SK-N-SH treated with all-trans-retinoic acid at 6 μM for 48 hours (cell line): ENCODE measurements at regions not wholly inside any gene's neighbourhood (a gene's known extent, or its start where the extent isn't known, plus 50 kb on each side); places are given as distances from the start of the nearest gene placed in this dataset.

Experiments used
- ARNTL ChIP-seq: fragments of 450-650 bp; formaldehyde crosslinking; IDR thresholded peaks from 2 replicates; pipeline ENCODE4 v1.5.0; 2020; ENCODE audit warnings: low read depth, mild to moderate bottlenecking, moderate library complexity, borderline replicate concordance
- BACH2 ChIP-seq: fragments of 250-450 bp; sonication (Bioruptor Pico); IDR thresholded peaks from 2 replicates; pipeline ENCODE4 v1.9.0; 2021; ENCODE audit warnings: mild to moderate bottlenecking, borderline replicate concordance
- ISL1 ChIP-seq: fragments of 250-450 bp; sonication (Bioruptor Pico); IDR thresholded peaks from 2 replicates; pipeline ENCODE4 v2.1.2; 2022; ENCODE audit warnings: mild to moderate bottlenecking, moderate library complexity
- OSR1 ChIP-seq: fragments of 250-450 bp; sonication (Bioruptor Pico); IDR thresholded peaks from 2 replicates; pipeline ENCODE4 v1.8.0; 2022; ENCODE audit warnings: moderate library complexity, mild to moderate bottlenecking, inconsistent platforms
- TCF4 ChIP-seq: fragments of 250-450 bp; sonication (Bioruptor Pico); IDR thresholded peaks from 2 replicates; pipeline ENCODE4 v1.8.0; 2021; ENCODE audit warnings: mild to moderate bottlenecking, moderate library complexity, borderline replicate concordance
- TSHZ2 ChIP-seq: fragments of 250-450 bp; sonication (Bioruptor Pico); IDR thresholded peaks from 2 replicates; pipeline ENCODE4 v1.5.0; 2020; ENCODE audit warnings: mild to moderate bottlenecking, moderate library complexity
- ZFP3 ChIP-seq: fragments of 250-450 bp; sonication (Bioruptor Pico); IDR thresholded peaks from 2 replicates; pipeline ENCODE4 v1.5.0; 2020; ENCODE audit warnings: mild to moderate bottlenecking, moderate library complexity
- ZFP30 ChIP-seq: fragments of 450-650 bp; formaldehyde crosslinking; IDR thresholded peaks from 2 replicates; pipeline ENCODE4 v1.5.0; 2022; ENCODE audit warnings: mild to moderate bottlenecking, moderate library complexity
- ZNF8 ChIP-seq: fragments of 450-650 bp; formaldehyde crosslinking; IDR thresholded peaks from 2 replicates; pipeline ENCODE4 v1.5.0; 2020; ENCODE audit warnings: mild to moderate bottlenecking, moderate library complexity
- TF ChIP-seq, protein P1 (sequence below): fragments of 250-450 bp; sonication (Bioruptor Pico); IDR thresholded peaks from 2 replicates; pipeline ENCODE4 v1.5.1; 2020; ENCODE audit warnings: low read depth, mild to moderate bottlenecking, moderate library complexity

DNA sequence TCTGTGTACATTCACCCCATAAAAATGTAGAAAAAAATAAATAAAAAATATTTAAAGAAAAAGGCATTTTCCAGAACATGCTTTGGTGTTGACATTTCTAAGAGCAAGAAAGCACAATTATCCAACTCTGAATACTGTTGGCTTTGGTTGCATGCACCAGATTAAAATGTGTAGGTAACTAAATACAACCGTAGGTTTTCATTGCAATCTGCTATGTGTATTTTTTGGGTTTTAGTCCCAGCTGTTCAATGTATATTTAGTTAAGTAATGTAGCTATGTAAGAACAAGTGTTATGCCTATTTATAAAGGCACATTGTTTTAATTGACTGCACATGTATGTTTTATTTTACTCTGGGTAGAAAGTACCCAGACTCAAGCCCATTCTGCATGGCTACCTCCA, 108.1 kb upstream of the PAQR3 start:
- TF ChIP-seq BACH2 (CRISPR knock-in tag): no peak
- TF ChIP-seq ZFP30 (CRISPR knock-in tag): no peak
- TF ChIP-seq, protein P1, sequence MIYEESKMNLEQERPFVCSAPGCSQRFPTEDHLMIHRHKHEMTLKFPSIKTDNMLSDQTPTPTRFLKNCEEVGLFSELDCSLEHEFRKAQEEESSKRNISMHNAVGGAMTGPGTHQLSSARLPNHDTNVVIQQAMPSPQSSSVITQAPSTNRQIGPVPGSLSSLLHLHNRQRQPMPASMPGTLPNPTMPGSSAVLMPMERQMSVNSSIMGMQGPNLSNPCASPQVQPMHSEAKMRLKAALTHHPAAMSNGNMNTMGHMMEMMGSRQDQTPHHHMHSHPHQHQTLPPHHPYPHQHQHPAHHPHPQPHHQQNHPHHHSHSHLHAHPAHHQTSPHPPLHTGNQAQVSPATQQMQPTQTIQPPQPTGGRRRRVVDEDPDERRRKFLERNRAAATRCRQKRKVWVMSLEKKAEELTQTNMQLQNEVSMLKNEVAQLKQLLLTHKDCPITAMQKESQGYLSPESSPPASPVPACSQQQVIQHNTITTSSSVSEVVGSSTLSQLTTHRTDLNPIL (CRISPR knock-in tag): no peak
- no peak for TF ChIP-seq ARNTL (CRISPR knock-in tag)
- no peak for TF ChIP-seq OSR1
- no peak for TF ChIP-seq ZFP3 (CRISPR knock-in tag)
- no peak for TF ChIP-seq ISL1 (CRISPR knock-in tag)
- TF ChIP-seq TCF4 (CRISPR knock-in tag): no peak
- TF ChIP-seq ZNF8 (CRISPR knock-in tag): no peak
- TF ChIP-seq TSHZ2 (CRISPR knock-in tag): no peak
